GM20431 (cell line): ENCODE measurements at regions not wholly inside any gene's neighbourhood (a gene's known extent, or its start where the extent isn't known, plus 50 kb on each side); places are given as distances from the start of the nearest gene placed in this dataset.

Experiments used
- in situ Hi-C: fragments of 300-500 bp; cut with MseI, MboI; formaldehyde crosslinking; loops from one replicate; pipeline ENCODE4 v1.15.0; 2020; ENCODE audit warnings: low sequenced_read_pairs; ENCODE audit not compliant: unreplicated experiment

GRCh38 chr2:147122944-147123343 lies 721.9 kb upstream of the ACVR2A start:
- in situ Hi-C loops, result no loop called here

GRCh38 chr2:147110962-147111361 lies 733.9 kb upstream of the ACVR2A start:
- in situ Hi-C loops, result no loop called here

- in situ Hi-C loops, result no loop called here
Measured at GRCh38 chr2:147110317-147110716, 734.5 kb upstream of the ACVR2A start.

GRCh38 chr2:147109291-147109690 lies 735.5 kb upstream of the ACVR2A start:
- in situ Hi-C loops, result no loop called here

- in situ Hi-C loops, result no loop called here
Measured at GRCh38 chr2:147108548-147108947, 736.3 kb upstream of the ACVR2A start.

- in situ Hi-C loops, result no loop called here
Measured at GRCh38 chr2:147101941-147102790, 742.7 kb upstream of the ACVR2A start.

GRCh38 chr2:147100406-147101035 lies 744.3 kb upstream of the ACVR2A start:
- in situ Hi-C loops, result no loop called here

GRCh38 chr2:147099845-147100244 lies 745.0 kb upstream of the ACVR2A start:
- in situ Hi-C loops, result loop anchor here (25.0 kb wide), 2 partner anchors 237 to 812 kb away; no protein-coding TSS in a partner anchor

- in situ Hi-C loops, result loop anchor here (25.0 kb wide), 2 partner anchors 238 to 813 kb away; no protein-coding TSS in a partner anchor
Measured at GRCh38 chr2:147098940-147099339, 745.9 kb upstream of the ACVR2A start.

GRCh38 chr2:147097747-147098146 lies 747.1 kb upstream of the ACVR2A start:
- in situ Hi-C loops, result loop anchor here (25.0 kb wide), 2 partner anchors 240 to 815 kb away; no protein-coding TSS in a partner anchor

- in situ Hi-C loops, result loop anchor here (25.0 kb wide), 2 partner anchors 241 to 816 kb away; no protein-coding TSS in a partner anchor
Measured at GRCh38 chr2:147096671-147097070, 748.2 kb upstream of the ACVR2A start.

- in situ Hi-C loops, result loop anchor here (25.0 kb wide), 2 partner anchors 242 to 817 kb away; no protein-coding TSS in a partner anchor
Measured at GRCh38 chr2:147095376-147095775, 749.5 kb upstream of the ACVR2A start.

- in situ Hi-C loops, result loop anchor here (25.0 kb wide), 2 partner anchors 243 to 818 kb away; no protein-coding TSS in a partner anchor
Measured at GRCh38 chr2:147094077-147094476, 750.8 kb upstream of the ACVR2A start.

- in situ Hi-C loops, result loop anchor here (25.0 kb wide), 2 partner anchors 245 to 820 kb away; no protein-coding TSS in a partner anchor
Measured at GRCh38 chr2:147092266-147092665, 752.6 kb upstream of the ACVR2A start.

GRCh38 chr2:147091448-147091847 lies 753.4 kb upstream of the ACVR2A start:
- in situ Hi-C loops, result loop anchor here (25.0 kb wide), 2 partner anchors 246 to 821 kb away; no protein-coding TSS in a partner anchor

- in situ Hi-C loops, result loop anchor here (25.0 kb wide), 2 partner anchors 248 to 823 kb away; no protein-coding TSS in a partner anchor
Measured at GRCh38 chr2:147088871-147089270, 756.0 kb upstream of the ACVR2A start.

GRCh38 chr2:147086715-147087114 lies 758.1 kb upstream of the ACVR2A start:
- in situ Hi-C loops, result loop anchor here (25.0 kb wide), 2 partner anchors 251 to 826 kb away; no protein-coding TSS in a partner anchor

- in situ Hi-C loops, result loop anchor here (25.0 kb wide), 2 partner anchors 254 to 829 kb away; no protein-coding TSS in a partner anchor
Measured at GRCh38 chr2:147083664-147084063, 761.2 kb upstream of the ACVR2A start.

- in situ Hi-C loops, result loop anchor here (25.0 kb wide), 2 partner anchors 254 to 829 kb away; no protein-coding TSS in a partner anchor
Measured at GRCh38 chr2:147082850-147083522, 761.8 kb upstream of the ACVR2A start.

- in situ Hi-C loops, result loop anchor here (25.0 kb wide), 2 partner anchors 255 to 830 kb away; no protein-coding TSS in a partner anchor
Measured at GRCh38 chr2:147081831-147082230, 763.0 kb upstream of the ACVR2A start.
